CD14-positive monocyte (primary cell): ENCODE measurements at regions not wholly inside any gene's neighbourhood (a gene's known extent, or its start where the extent isn't known, plus 50 kb on each side); places are given as distances from the start of the nearest gene placed in this dataset.

Source experiments
- DNase-seq, 3 donors: peaks; one replicate each; pipeline ENCODE4 v3.0.0-alpha.2; 2011 to 2022
- H2AFZ ChIP-seq: 2 replicates; pipeline ENCODE4 v1.6.0; 2012; ENCODE audit warnings: mild to moderate bottlenecking, low read depth, low read length, inconsistent platforms; ENCODE audit not compliant: insufficient read depth, poor library complexity, severe bottlenecking
- H3K27ac ChIP-seq, 2 donors: 1 replicate in 1 of 2; 2 replicates in 1 of 2; pipeline ENCODE4 v1.5.1; 2012 to 2013; ENCODE audit warnings: low read length in 2 of 2, control low read depth in 1 of 2, inconsistent platforms in 1 of 2, low read depth in 1 of 2, mild to moderate bottlenecking in 1 of 2
- H3K27me3 ChIP-seq, 2 donors: one replicate each; pipeline versions ENCODE4 v1.6.0 to v1.6.1; 2011 to 2013; ENCODE audit warnings: low read length in 2 of 2; ENCODE audit not compliant: control insufficient read depth in 2 of 2, insufficient read depth in 2 of 2
- H3K36me3 ChIP-seq, 2 donors: replicated peaks in 1 of 2; 1 replicate in 1 of 2; 2 replicates in 1 of 2; pipeline versions ENCODE4 v1.5.1 to v1.6.1; 2012 to 2013; ENCODE audit warnings: low read length in 2 of 2, control low read depth in 1 of 2, inconsistent platforms in 1 of 2, mild to moderate bottlenecking in 1 of 2; ENCODE audit not compliant: insufficient read depth in 2 of 2, control insufficient read depth in 1 of 2
- H3K4me1 ChIP-seq, 2 donors: 1 replicate in 1 of 2; 2 replicates in 1 of 2; pipeline versions ENCODE4 v1.5.1 to v1.6.1; 2012 to 2013; ENCODE audit warnings: low read length in 2 of 2, control low read depth in 1 of 2, inconsistent platforms in 1 of 2, mild to moderate bottlenecking in 1 of 2, moderate library complexity in 1 of 2; ENCODE audit not compliant: insufficient read depth in 2 of 2, control insufficient read depth in 1 of 2
- H3K4me2 ChIP-seq: replicated peaks from 2 replicates; pipeline ENCODE3; 2012; ENCODE audit warnings: low read length, moderate library complexity, mild to moderate bottlenecking; ENCODE audit not compliant: poor library complexity, severe bottlenecking; ENCODE audit errors: extremely low read depth
- H3K4me3 ChIP-seq, 3 experiments: fragments of 200-600 bp in 1 of 3; sonication (generic) in 1 of 3; replicated peaks in 1 of 3; 1 replicate in 2 of 3; 2 replicates in 1 of 3; pipeline ENCODE4 v1.5.1; 2011 to 2013; ENCODE audit warnings: low read length in 3 of 3, mild to moderate bottlenecking in 3 of 3, control low read depth in 2 of 3, low read depth in 2 of 3, inconsistent platforms in 1 of 3, moderate library complexity in 1 of 3
- H3K79me2 ChIP-seq: 2 replicates; pipeline ENCODE4 v1.6.0; 2012; ENCODE audit warnings: mild to moderate bottlenecking, control low read depth, inconsistent platforms, low read length, moderate library complexity; ENCODE audit not compliant: insufficient read depth
- H3K9ac ChIP-seq: 2 replicates; pipeline ENCODE4 v1.6.0; 2017; ENCODE audit warnings: low read length, mild to moderate bottlenecking; ENCODE audit not compliant: insufficient read depth, poor library complexity, severe bottlenecking
- H3K9me3 ChIP-seq, 2 donors: replicated peaks in 1 of 2; 1 replicate in 1 of 2; 2 replicates in 1 of 2; pipeline versions ENCODE4 v1.5.1 to v1.6.1; 2012 to 2013; ENCODE audit warnings: low read length in 2 of 2, control low read depth in 1 of 2; ENCODE audit not compliant: control insufficient read depth in 1 of 2, insufficient read depth in 1 of 2
- H4K20me1 ChIP-seq: 2 replicates; pipeline ENCODE4 v1.6.0; 2012; ENCODE audit warnings: mild to moderate bottlenecking, low read length, control low read depth, moderate library complexity; ENCODE audit not compliant: insufficient read depth
- H3K27ac Mint-ChIP-seq, 7 donors: one replicate each; pipeline ENCODE4 v1.8.0; 2020; ENCODE audit warnings: mild to moderate bottlenecking in 7 of 7, mixed read lengths in 7 of 7, moderate library complexity in 6 of 7, inconsistent platforms in 2 of 7
- H3K27me3 Mint-ChIP-seq, 3 donors: one replicate each; pipeline ENCODE4 v1.8.0; 2021 to 2022; ENCODE audit warnings: low read depth in 3 of 3, mild to moderate bottlenecking in 3 of 3, mixed read lengths in 3 of 3, moderate library complexity in 3 of 3, inconsistent platforms in 1 of 3
- H3K36me3 Mint-ChIP-seq, 2 donors: one replicate each; pipeline ENCODE4 v1.8.0; 2020; ENCODE audit warnings: mixed read lengths in 2 of 2, inconsistent platforms in 1 of 2, mild to moderate bottlenecking in 1 of 2
- H3K4me1 Mint-ChIP-seq: one replicate; pipeline ENCODE4 v1.8.0; 2020; ENCODE audit warnings: mild to moderate bottlenecking, mixed read lengths
- H3K4me3 Mint-ChIP-seq, 2 donors: one replicate each; pipeline ENCODE4 v1.8.0; 2020; ENCODE audit warnings: mild to moderate bottlenecking in 2 of 2, mixed read lengths in 2 of 2, moderate library complexity in 1 of 2
- H3K9me3 Mint-ChIP-seq, 7 donors: one replicate each; pipeline ENCODE4 v1.8.0; 2020 to 2022; ENCODE audit warnings: mixed read lengths in 7 of 7, mild to moderate bottlenecking in 6 of 7, moderate library complexity in 6 of 7, inconsistent platforms in 2 of 7
- CTCF ChIP-seq: fragments of 200-600 bp; IDR thresholded peaks from one replicate; pipeline ENCODE4 v1.8.0; 2022; ENCODE audit warnings: antibody characterized with exemption, mild to moderate bottlenecking
- WGBS: methylation state at CpG from one replicate; pipeline ENCODE4 v1.1.5; 2013; ENCODE audit warnings: missing lambda C conversion rate; ENCODE audit not compliant: insufficient coverage; 5-methylcytosine and 5-hydroxymethylcytosine counted together
- intact Hi-C, 2 donors: fragments of 100-400 bp; cut with micrococcal nuclease; formaldehyde crosslinking; loops; one replicate each; pipeline versions ENCODE4 v1.15.0 to v1.15.1; 2023

GRCh38 chrX:926070-926469 is 286.4 kb downstream of the CRLF2 start:
- peaks cover 0 to 5% (median 4%) of the 10 kb centered on the region in 3 donors for H3K27me3 Mint-ChIP-seq
- no peaks in the 10 kb centered on the region for H3K36me3 ChIP-seq
- H2AFZ ChIP-seq: no peak overlapping the region
- intact Hi-C loops: no loop called here
- H3K27ac ChIP-seq: no peak overlapping the region
- H3K9ac ChIP-seq: no peak overlapping the region
- peaks cover 3 to 6% of the 10 kb centered on the region in 2 donors for H3K4me1 ChIP-seq
- no peaks in the 10 kb centered on the region for H3K9me3 ChIP-seq
- H3K79me2 ChIP-seq: no peaks in the 10 kb centered on the region
- no peaks in the 10 kb centered on the region for H4K20me1 ChIP-seq
- no peak for TF ChIP-seq CTCF
- no peak overlapping the region for H3K4me3 ChIP-seq
- H3K4me1 Mint-ChIP-seq: peaks cover 2% of the 10 kb centered on the region
- H3K27ac Mint-ChIP-seq: no peak overlapping the region
- H3K9me3 Mint-ChIP-seq: peaks cover 0 to 6% (median 0%) of the 10 kb centered on the region in 7 donors
- WGBS: 91% methylated on average over 8 of the region's 9 CpGs
- H3K27me3 ChIP-seq: no peaks in the 10 kb centered on the region
- H3K4me2 ChIP-seq: no peak overlapping the region
- DNase-seq: no peak
- no peaks in the 10 kb centered on the region for H3K36me3 Mint-ChIP-seq
- H3K4me3 Mint-ChIP-seq: no peak overlapping the region

GRCh38 chrX:925652-926061 is 286.8 kb downstream of the CRLF2 start:
- H3K4me2 ChIP-seq: no peak overlapping the region
- peaks cover 3 to 6% of the 10 kb centered on the region in 2 donors for H3K4me1 ChIP-seq
- H3K36me3 Mint-ChIP-seq: no peaks in the 10 kb centered on the region
- intact Hi-C loops: no loop called here
- H3K4me3 ChIP-seq: no peak overlapping the region
- no peak overlapping the region for H3K9ac ChIP-seq
- no peak overlapping the region for H3K27ac ChIP-seq
- DNase-seq: no peak
- no peak for TF ChIP-seq CTCF
- no peaks in the 10 kb centered on the region for H4K20me1 ChIP-seq
- no peak overlapping the region for H3K4me3 Mint-ChIP-seq
- no peak overlapping the region for H2AFZ ChIP-seq
- no peaks in the 10 kb centered on the region for H3K36me3 ChIP-seq
- H3K9me3 ChIP-seq: no peaks in the 10 kb centered on the region
- H3K27me3 ChIP-seq: no peaks in the 10 kb centered on the region
- H3K27me3 Mint-ChIP-seq: peaks cover 0 to 7% (median 4%) of the 10 kb centered on the region in 3 donors
- 81% methylated on average over 3 of the region's 6 CpGs for WGBS
- no peak overlapping the region for H3K27ac Mint-ChIP-seq
- H3K9me3 Mint-ChIP-seq: peaks cover 0 to 6% (median 0%) of the 10 kb centered on the region in 7 donors
- H3K79me2 ChIP-seq: no peaks in the 10 kb centered on the region
- H3K4me1 Mint-ChIP-seq: peaks cover 2% of the 10 kb centered on the region
